ENCODE measurements at regions not wholly inside any gene's neighbourhood (a gene's known extent, or its start where the extent isn't known, plus 50 kb on each side); places are given as distances from the start of the nearest gene placed in this dataset.

- Histone ChIP-seq H3K9me3 (ENCODE audit: control insufficient read depth, insufficient read depth, low read length) (no peaks in the 10 kb centered on the region), H3K27ac (ENCODE audit: low read depth, low read length) (no peak overlapping the region), H3K4me3 (ENCODE audit: low read depth, low read length) (no peak overlapping the region), H3K27me3 (ENCODE audit: control insufficient read depth, insufficient read depth, low read length) (peaks cover 37% of the 10 kb centered on the region)
- CTCF ChIA-PET = no interaction called here
- POLR2A ChIA-PET = no interaction called here
- TF ChIP-seq CTCF (IDR thresholded peaks at IDR 0.05; ENCODE audit: low read depth, low read length) = no peak
- no peak for DNase-seq (ENCODE audit: low read depth, low spot score)
Measured at GRCh38 chr17:36823850-36824677, 113.2 kb upstream of the LHX1 start.

GRCh38 chr17:36824678-36825101, 112.6 kb upstream of the LHX1 start:
- DNase-seq (ENCODE audit: low read depth, low spot score) = no peak
- Histone ChIP-seq H3K4me3 (ENCODE audit: low read depth, low read length) (no peak overlapping the region), H3K27me3 (ENCODE audit: control insufficient read depth, insufficient read depth, low read length) (peaks cover 36% of the 10 kb centered on the region), H3K27ac (ENCODE audit: low read depth, low read length) (no peak overlapping the region), H3K9me3 (ENCODE audit: control insufficient read depth, insufficient read depth, low read length) (no peaks in the 10 kb centered on the region)
- ChIA-PET POLR2A (no interaction called here), CTCF (no interaction called here)
- no peak for TF ChIP-seq CTCF (IDR thresholded peaks at IDR 0.05; ENCODE audit: low read depth, low read length)

GRCh38 chr17:36825113-36825512, 112.2 kb upstream of the LHX1 start:
- no peak for TF ChIP-seq CTCF (IDR thresholded peaks at IDR 0.05; ENCODE audit: low read depth, low read length)
- Histone ChIP-seq H3K9me3 (ENCODE audit: control insufficient read depth, insufficient read depth, low read length) (no peaks in the 10 kb centered on the region), H3K27me3 (ENCODE audit: control insufficient read depth, insufficient read depth, low read length) (peaks cover 36% of the 10 kb centered on the region), H3K27ac (ENCODE audit: low read depth, low read length) (no peak overlapping the region), H3K4me3 (ENCODE audit: low read depth, low read length) (no peak overlapping the region)
- CTCF ChIA-PET = no interaction called here
- no peak for DNase-seq (ENCODE audit: low read depth, low spot score)
- POLR2A ChIA-PET = no interaction called here

GRCh38 chr17:36825521-36825920, 111.8 kb upstream of the LHX1 start:
- CTCF ChIA-PET = no interaction called here
- POLR2A ChIA-PET = no interaction called here
- H3K27me3 ChIP-seq (ENCODE audit: control insufficient read depth, insufficient read depth, low read length) = peaks cover 36% of the 10 kb centered on the region
- no peak overlapping the region for H3K27ac ChIP-seq (ENCODE audit: low read depth, low read length)
- no peak for DNase-seq (ENCODE audit: low read depth, low spot score)
- H3K9me3 ChIP-seq (ENCODE audit: control insufficient read depth, insufficient read depth, low read length) = no peaks in the 10 kb centered on the region
- H3K4me3 ChIP-seq (ENCODE audit: low read depth, low read length) = no peak overlapping the region
- no peak for TF ChIP-seq CTCF (IDR thresholded peaks at IDR 0.05; ENCODE audit: low read depth, low read length)

- Histone ChIP-seq H3K9me3 (ENCODE audit: control insufficient read depth, insufficient read depth, low read length) (no peaks in the 10 kb centered on the region), H3K27ac (ENCODE audit: low read depth, low read length) (no peak overlapping the region), H3K4me3 (ENCODE audit: low read depth, low read length) (no peak overlapping the region), H3K27me3 (ENCODE audit: control insufficient read depth, insufficient read depth, low read length) (peaks cover 31% of the 10 kb centered on the region)
- POLR2A ChIA-PET = no interaction called here
- no peak for TF ChIP-seq CTCF (IDR thresholded peaks at IDR 0.05; ENCODE audit: low read depth, low read length)
- DNase-seq (ENCODE audit: low read depth, low spot score) = no peak
- CTCF ChIA-PET = no interaction called here
Measured at GRCh38 chr17:36825951-36826350, 111.3 kb upstream of the LHX1 start.

Measured in AG04450 (cell line).